Testis (tissue), 2 donors: ENCODE measurements at regions not wholly inside any gene's neighbourhood (a gene's known extent, or its start where the extent isn't known, plus 50 kb on each side); places are given as distances from the start of the nearest gene placed in this dataset.

ENCODE experiments used
- CTCF ChIP-seq, 3 experiments: fragments of 450-650 bp in 2 of 3; fragments of 200-600 bp in 1 of 3; sonication (generic) in 1 of 3; IDR thresholded peaks; one replicate each; pipeline ENCODE4 v1.5.1; 2016 to 2019; ENCODE audit warnings: antibody characterized with exemption in 3 of 3, mild to moderate bottlenecking in 2 of 3, moderate library complexity in 1 of 3
- POLR2A ChIP-seq: fragments of 450-650 bp; IDR thresholded peaks from one replicate; pipeline ENCODE4 v1.6.1; 2017; ENCODE audit warnings: antibody characterized with exemption, mild to moderate bottlenecking, moderate library complexity

GRCh38 chr2:11033114-11033513, 121.4 kb downstream of the KCNF1 start:
- TF ChIP-seq POLR2A (no peak), CTCF (IDR thresholded peaks at IDR 0.05) (no peak)
